Testis (tissue), 2 donors: ENCODE measurements at regions not wholly inside any gene's neighbourhood (a gene's known extent, or its start where the extent isn't known, plus 50 kb on each side); places are given as distances from the start of the nearest gene placed in this dataset.

ENCODE experiments used
- CTCF ChIP-seq, 3 experiments: fragments of 450-650 bp in 2 of 3; fragments of 200-600 bp in 1 of 3; sonication (generic) in 1 of 3; IDR thresholded peaks; one replicate each; pipeline ENCODE4 v1.5.1; 2016 to 2019; ENCODE audit warnings: antibody characterized with exemption in 3 of 3, mild to moderate bottlenecking in 2 of 3, moderate library complexity in 1 of 3
- POLR2A ChIP-seq: fragments of 450-650 bp; IDR thresholded peaks from one replicate; pipeline ENCODE4 v1.6.1; 2017; ENCODE audit warnings: antibody characterized with exemption, mild to moderate bottlenecking, moderate library complexity

GRCh38 chr7:57216340-57216739 lies 84.1 kb upstream of the ZNF479 start:
- TF ChIP-seq CTCF (IDR thresholded peaks at IDR 0.05) (no peak), POLR2A (no peak)
